Muscle of leg (tissue), 3 donors: ENCODE measurements at regions not wholly inside any gene's neighbourhood (a gene's known extent, or its start where the extent isn't known, plus 50 kb on each side); places are given as distances from the start of the nearest gene placed in this dataset.

ENCODE experiments used
- DNase-seq: peaks from one replicate; pipeline ENCODE4 v3.0.0; 2013
- H3K27ac ChIP-seq: one replicate; pipeline ENCODE4 v1.5.1; 2013; ENCODE audit warnings: mild to moderate bottlenecking, low read length, control low read depth
- H3K27me3 ChIP-seq: one replicate; pipeline ENCODE4 v1.6.1; 2013; ENCODE audit warnings: low read length; ENCODE audit not compliant: control insufficient read depth, insufficient read depth
- H3K36me3 ChIP-seq: one replicate; pipeline ENCODE4 v1.6.1; 2013; ENCODE audit warnings: low read length; ENCODE audit not compliant: control insufficient read depth, insufficient read depth
- H3K4me1 ChIP-seq: one replicate; pipeline ENCODE4 v1.6.1; 2013; ENCODE audit warnings: low read length; ENCODE audit not compliant: control insufficient read depth, insufficient read depth
- H3K4me3 ChIP-seq: one replicate; pipeline ENCODE4 v1.5.1; 2013; ENCODE audit warnings: low read length, control low read depth
- H3K9me3 ChIP-seq: replicated peaks from 2 replicates; pipeline ENCODE4 v1.6.1; 2013; ENCODE audit warnings: low read depth, low read length; ENCODE audit not compliant: control insufficient read depth
- WGBS: methylation state at CpG from one replicate; pipeline ENCODE4 v1.1.5; 2013; ENCODE audit warnings: missing lambda C conversion rate; ENCODE audit not compliant: insufficient coverage; 5-methylcytosine and 5-hydroxymethylcytosine counted together

- Histone ChIP-seq H3K27me3 (no peaks in the 10 kb centered on the region), H3K27ac (no peak overlapping the region), H3K4me3 (no peak overlapping the region), H3K36me3 (no peaks in the 10 kb centered on the region), H3K4me1 (no peaks in the 10 kb centered on the region), H3K9me3 (no peaks in the 10 kb centered on the region)
- no peak for DNase-seq
- no CpG with 5 or more reads among the region's 2 CpGs for WGBS
Observed at GRCh38 chr5:63145167-63145566, 566.5 kb downstream of the LRRC70 start.

- H3K27ac ChIP-seq = no peak overlapping the region
- H3K36me3 ChIP-seq = no peaks in the 10 kb centered on the region
- no peaks in the 10 kb centered on the region for H3K27me3 ChIP-seq
- no peaks in the 10 kb centered on the region for H3K9me3 ChIP-seq
- no peak overlapping the region for H3K4me3 ChIP-seq
- no peaks in the 10 kb centered on the region for H3K4me1 ChIP-seq
- no peak for DNase-seq
Observed at GRCh38 chr5:63141591-63141990, 563.0 kb downstream of the LRRC70 start.

GRCh38 chr5:63135291-63135690 is 556.7 kb downstream of the LRRC70 start:
- no peak for DNase-seq
- WGBS = no CpG with 5 or more reads among the region's 4 CpGs

GRCh38 chr5:63131626-63132285 is 553.1 kb downstream of the LRRC70 start:
- H3K27me3 ChIP-seq = no peaks in the 10 kb centered on the region
- H3K36me3 ChIP-seq = no peaks in the 10 kb centered on the region
- H3K4me3 ChIP-seq = no peak overlapping the region
- no peaks in the 10 kb centered on the region for H3K9me3 ChIP-seq
- no peaks in the 10 kb centered on the region for H3K4me1 ChIP-seq
- no peak overlapping the region for H3K27ac ChIP-seq
- DNase-seq = peak; percentile 22
- 80% methylated on average over 1 of the region's 3 CpGs for WGBS

More at GRCh38 chr5:63135291-63135690, 556.7 kb downstream of the LRRC70 start:
- no peak overlapping the region for H3K27ac ChIP-seq
- no peaks in the 10 kb centered on the region for H3K36me3 ChIP-seq
- H3K9me3 ChIP-seq = no peaks in the 10 kb centered on the region
- no peaks in the 10 kb centered on the region for H3K4me1 ChIP-seq
- H3K27me3 ChIP-seq = no peaks in the 10 kb centered on the region
- no peak overlapping the region for H3K4me3 ChIP-seq

GRCh38 chr5:63128761-63129160 is 550.1 kb downstream of the LRRC70 start:
- Histone ChIP-seq H3K27ac (no peak overlapping the region), H3K27me3 (no peaks in the 10 kb centered on the region), H3K4me3 (no peak overlapping the region), H3K9me3 (no peaks in the 10 kb centered on the region), H3K4me1 (no peaks in the 10 kb centered on the region), H3K36me3 (no peaks in the 10 kb centered on the region)
- no peak for DNase-seq
- WGBS = no CpG with 5 or more reads among the region's 1 CpG

GRCh38 chr5:63128018-63128417 is 549.4 kb downstream of the LRRC70 start:
- Histone ChIP-seq H3K27me3 (no peaks in the 10 kb centered on the region), H3K4me3 (no peak overlapping the region), H3K36me3 (no peaks in the 10 kb centered on the region), H3K27ac (no peak overlapping the region), H3K4me1 (no peaks in the 10 kb centered on the region), H3K9me3 (no peaks in the 10 kb centered on the region)
- WGBS = no CpG with 5 or more reads among the region's 2 CpGs
- DNase-seq = no peak

GRCh38 chr5:63127054-63127453 is 548.4 kb downstream of the LRRC70 start:
- DNase-seq = no peak
- WGBS = no CpG with 5 or more reads among the region's 2 CpGs
- Histone ChIP-seq H3K9me3 (no peaks in the 10 kb centered on the region), H3K27me3 (no peaks in the 10 kb centered on the region), H3K27ac (no peak overlapping the region), H3K4me3 (no peak overlapping the region), H3K4me1 (no peaks in the 10 kb centered on the region), H3K36me3 (no peaks in the 10 kb centered on the region)

GRCh38 chr5:63125862-63126261 is 547.2 kb downstream of the LRRC70 start:
- Histone ChIP-seq H3K36me3 (no peaks in the 10 kb centered on the region), H3K27ac (no peak overlapping the region), H3K27me3 (no peaks in the 10 kb centered on the region), H3K4me3 (no peak overlapping the region), H3K9me3 (no peaks in the 10 kb centered on the region), H3K4me1 (no peaks in the 10 kb centered on the region)
- no CpG with 5 or more reads among the region's 2 CpGs for WGBS
- DNase-seq = peak; percentile 19

GRCh38 chr5:63125392-63125791 is 546.8 kb downstream of the LRRC70 start:
- Histone ChIP-seq H3K27me3 (no peaks in the 10 kb centered on the region), H3K27ac (no peak overlapping the region), H3K36me3 (no peaks in the 10 kb centered on the region), H3K4me1 (no peaks in the 10 kb centered on the region), H3K9me3 (no peaks in the 10 kb centered on the region), H3K4me3 (no peak overlapping the region)
- no peak for DNase-seq

- Histone ChIP-seq H3K4me3 (no peak overlapping the region), H3K36me3 (no peaks in the 10 kb centered on the region), H3K27ac (no peak overlapping the region), H3K4me1 (no peaks in the 10 kb centered on the region), H3K27me3 (no peaks in the 10 kb centered on the region), H3K9me3 (no peaks in the 10 kb centered on the region)
- DNase-seq = no peak
- WGBS = no CpG with 5 or more reads among the region's 1 CpG
Observed at GRCh38 chr5:63124266-63124665, 545.6 kb downstream of the LRRC70 start.

- Histone ChIP-seq H3K36me3 (no peaks in the 10 kb centered on the region), H3K27me3 (no peaks in the 10 kb centered on the region), H3K9me3 (no peaks in the 10 kb centered on the region), H3K4me3 (no peak overlapping the region), H3K27ac (no peak overlapping the region), H3K4me1 (no peaks in the 10 kb centered on the region)
- WGBS = no CpG with 5 or more reads among the region's 3 CpGs
- no peak for DNase-seq
Observed at GRCh38 chr5:63121471-63121870, 542.9 kb downstream of the LRRC70 start.
